Stomach (tissue), 4 donors: ENCODE measurements at regions not wholly inside any gene's neighbourhood (a gene's known extent, or its start where the extent isn't known, plus 50 kb on each side); places are given as distances from the start of the nearest gene placed in this dataset.

Experiments used
- CTCF ChIP-seq, 7 experiments: fragments of 450-650 bp in 4 of 7; fragments of 200-600 bp in 3 of 7; sonication (generic) in 3 of 7; IDR thresholded peaks; one replicate each; pipeline ENCODE4 v1.5.1; 2016 to 2019; ENCODE audit warnings: antibody characterized with exemption in 7 of 7, control low read depth in 2 of 7, mild to moderate bottlenecking in 1 of 7
- POLR2A ChIP-seq, 4 donors: fragments of 450-650 bp; IDR thresholded peaks; one replicate each; pipeline ENCODE4 v1.6.1; 2016; ENCODE audit warnings: antibody characterized with exemption in 4 of 4, control low read depth in 2 of 4, mild to moderate bottlenecking in 1 of 4, moderate library complexity in 1 of 4
- POLR2AphosphoS5 ChIP-seq, 3 donors: sonication (generic); formaldehyde crosslinking; IDR thresholded peaks; one replicate each; pipeline ENCODE4 v1.6.1; 2016; ENCODE audit warnings: antibody characterized with exemption in 3 of 3

DNA sequence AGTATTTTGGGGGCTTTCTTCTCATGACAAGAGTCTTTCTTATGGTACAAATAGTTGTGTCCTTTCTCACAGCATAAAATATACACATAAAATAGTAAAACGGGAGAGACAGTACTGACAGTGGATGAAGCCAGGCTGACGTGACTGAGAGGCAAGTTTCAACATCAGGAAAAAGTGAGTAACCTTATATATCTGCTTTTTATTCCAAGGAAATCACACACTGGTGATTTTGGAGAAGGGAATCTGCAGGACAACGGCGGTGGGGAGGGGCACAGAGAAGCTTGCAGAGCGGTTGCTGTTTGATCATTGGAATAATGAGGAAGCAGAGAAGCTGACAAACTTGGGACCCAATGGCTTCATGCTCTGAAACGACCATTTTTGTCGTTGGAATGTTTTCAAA is 130.6 kb upstream of the ZNF236 start:
- TF ChIP-seq POLR2AphosphoS5 (IDR thresholded peaks at IDR 0.05) (no peak), CTCF (IDR thresholded peaks at IDR 0.05) (no peak), POLR2A (IDR thresholded peaks at IDR 0.05) (no peak)
